Kidney glomerular epithelial cell (primary cell): ENCODE measurements at regions not wholly inside any gene's neighbourhood (a gene's known extent, or its start where the extent isn't known, plus 50 kb on each side); places are given as distances from the start of the nearest gene placed in this dataset.
A peak's percentile ranks its signal among the peaks of the same experiment; 100 is the strongest.

Source experiments
- DNase-seq: peaks from one replicate; lab custom pipeline; 2025; lab: John Stamatoyannopoulos, UW

- no peak for DNase-seq
Measured at GRCh38 chr5:20654033-20654432, 666.0 kb upstream of the CDH18 start.

GRCh38 chr5:20649966-20650365 lies 662.0 kb upstream of the CDH18 start:
- no peak for DNase-seq

- DNase-seq, result no peak
Measured at GRCh38 chr5:20648981-20649380, 661.0 kb upstream of the CDH18 start.

- no peak for DNase-seq
Measured at GRCh38 chr5:20636686-20637085, 648.7 kb upstream of the CDH18 start.

- no peak for DNase-seq
Measured at GRCh38 chr5:20619591-20619990, 631.6 kb upstream of the CDH18 start.

- no peak for DNase-seq
Measured at GRCh38 chr5:20618340-20618739, 630.3 kb upstream of the CDH18 start.

- DNase-seq, result no peak
Measured at GRCh38 chr5:20617841-20618240, 629.8 kb upstream of the CDH18 start.

GRCh38 chr5:20615888-20616563 lies 628.0 kb upstream of the CDH18 start:
- no peak for DNase-seq

GRCh38 chr5:20611620-20612019 lies 623.6 kb upstream of the CDH18 start:
- no peak for DNase-seq

- DNase-seq, result no peak
Measured at GRCh38 chr5:20610681-20611080, 622.7 kb upstream of the CDH18 start.

- DNase-seq, result no peak
Measured at GRCh38 chr5:20609126-20609525, 621.1 kb upstream of the CDH18 start.

- DNase-seq, result no peak
Measured at GRCh38 chr5:20608567-20608966, 620.6 kb upstream of the CDH18 start.

- no peak for DNase-seq
Measured at GRCh38 chr5:20605732-20606525, 617.9 kb upstream of the CDH18 start.

- DNase-seq, result no peak
Measured at GRCh38 chr5:20604992-20605391, 617.0 kb upstream of the CDH18 start.

GRCh38 chr5:20601678-20602100 lies 613.7 kb upstream of the CDH18 start:
- no peak for DNase-seq

- no peak for DNase-seq
Measured at GRCh38 chr5:20590356-20590755, 602.4 kb upstream of the CDH18 start.

GRCh38 chr5:20575571-20575970 lies 587.6 kb upstream of the CDH18 start:
- DNase-seq, result no peak

- DNase-seq, result no peak
Measured at GRCh38 chr5:20574576-20574975, 586.6 kb upstream of the CDH18 start.

GRCh38 chr5:20572614-20573013 lies 584.6 kb upstream of the CDH18 start:
- DNase-seq, result peak; percentile 27

- DNase-seq, result no peak
Measured at GRCh38 chr5:20570486-20570885, 582.5 kb upstream of the CDH18 start.

GRCh38 chr5:20562544-20562943 lies 574.5 kb upstream of the CDH18 start:
- no peak for DNase-seq

GRCh38 chr5:20559845-20560244 lies 571.8 kb upstream of the CDH18 start:
- no peak for DNase-seq

GRCh38 chr5:20556115-20556763 lies 568.2 kb upstream of the CDH18 start:
- no peak for DNase-seq
